Embryonic facial prominence (tissue), 1 donor: ENCODE measurements at regions not wholly inside any gene's neighbourhood (a gene's known extent, or its start where the extent isn't known, plus 50 kb on each side); places are given as distances from the start of the nearest gene placed in this dataset.
"Not testable (repeated sequence)": the region's sequence is repeated elsewhere in the genome, so short reads cannot be mapped to it uniquely, and the experiment has no call there.

Experiments used
- DNase-seq: peaks from one replicate; pipeline ENCODE4 v3.0.0-alpha.2; 2016; ENCODE audit errors: extremely low spot score

- DNase-seq, result no peak
Observed at GRCh38 chr12:89779090-89779489, 70.5 kb upstream of the ATP2B1 start.

GRCh38 chr12:89777733-89778379, 69.2 kb upstream of the ATP2B1 start:
- no peak for DNase-seq

DNA sequence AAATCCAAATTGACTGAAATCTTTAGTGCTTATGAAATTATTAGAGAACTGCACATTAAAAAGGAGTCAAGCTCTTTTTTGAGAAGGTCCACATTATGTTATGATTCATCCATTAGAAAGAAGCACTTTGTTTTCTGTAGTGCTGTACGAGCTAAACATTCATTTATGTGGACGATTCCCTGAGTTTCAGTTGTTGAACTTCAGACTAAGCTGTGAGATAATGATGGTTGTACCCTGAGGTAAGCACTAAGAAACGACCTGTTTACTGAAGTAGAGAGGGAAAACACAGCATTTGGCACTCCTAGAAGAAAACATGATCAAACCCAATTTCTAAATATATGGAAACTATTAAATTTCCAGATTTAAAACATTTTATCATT, 67.3 kb upstream of the ATP2B1 start:
- DNase-seq, result no peak

DNA sequence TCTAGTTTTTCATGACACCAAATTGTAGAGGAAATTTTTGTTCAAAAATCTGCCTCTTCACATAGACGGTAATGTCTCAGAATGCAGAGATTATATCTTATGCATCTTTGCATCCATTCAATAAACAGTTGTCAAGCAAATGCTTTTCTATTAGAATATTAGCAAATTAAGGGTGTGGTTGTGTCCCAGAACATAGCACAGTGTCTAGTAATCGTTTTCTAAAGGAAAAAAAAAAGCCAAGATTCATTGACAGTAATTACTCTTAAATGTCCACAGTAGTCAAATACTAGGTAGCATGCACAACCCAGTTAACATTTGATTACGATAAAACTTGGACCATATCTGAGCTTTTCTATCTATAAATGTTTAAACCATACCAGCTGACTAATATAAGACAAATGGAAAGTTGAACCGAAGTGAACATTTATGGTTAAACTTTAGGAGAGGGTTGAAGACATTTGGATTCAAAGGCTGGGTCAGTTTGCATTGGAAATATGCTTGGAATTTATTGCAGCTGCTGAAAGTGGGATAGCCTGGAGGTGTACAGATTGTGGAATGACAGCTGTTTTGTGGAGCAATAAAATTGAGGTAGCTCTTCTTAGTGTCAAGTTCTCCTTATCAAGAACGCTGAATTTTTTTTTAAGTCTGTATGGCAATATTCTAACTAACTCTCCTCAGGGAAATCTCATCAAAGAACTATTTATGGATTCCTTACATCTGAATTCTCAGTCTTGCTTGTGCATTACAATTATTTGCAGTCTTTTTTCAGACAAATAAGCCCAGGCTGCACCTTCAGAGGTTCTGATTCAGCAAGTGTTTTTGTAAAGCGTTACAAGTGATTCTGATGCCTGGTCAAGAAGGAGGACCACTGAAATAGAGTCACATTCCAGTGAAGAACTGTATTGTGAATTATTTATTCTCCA, 66.7 kb upstream of the ATP2B1 start:
- DNase-seq, result no peak

DNA sequence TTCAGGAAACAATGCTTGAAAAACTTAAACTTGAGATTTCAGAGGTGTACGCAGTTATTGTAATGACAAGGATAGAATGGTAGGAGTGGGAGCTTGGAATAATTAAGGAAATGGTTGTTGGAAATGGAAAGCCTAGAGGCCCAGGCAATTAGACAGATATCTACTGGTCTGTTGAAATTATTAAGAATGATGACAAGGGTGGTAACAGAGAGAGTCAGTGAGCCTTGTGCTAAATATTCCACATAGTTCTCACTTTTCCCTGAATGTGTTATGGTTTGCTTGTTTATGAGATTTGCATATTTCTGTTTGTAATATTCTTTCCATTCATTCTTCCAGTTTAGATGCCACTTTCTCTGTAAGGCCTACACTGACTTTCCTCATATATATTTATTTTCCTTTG, 66.0 kb upstream of the ATP2B1 start:
- DNase-seq, result no peak

GRCh38 chr12:89770391-89770790, 61.8 kb upstream of the ATP2B1 start:
- no peak for DNase-seq

DNA sequence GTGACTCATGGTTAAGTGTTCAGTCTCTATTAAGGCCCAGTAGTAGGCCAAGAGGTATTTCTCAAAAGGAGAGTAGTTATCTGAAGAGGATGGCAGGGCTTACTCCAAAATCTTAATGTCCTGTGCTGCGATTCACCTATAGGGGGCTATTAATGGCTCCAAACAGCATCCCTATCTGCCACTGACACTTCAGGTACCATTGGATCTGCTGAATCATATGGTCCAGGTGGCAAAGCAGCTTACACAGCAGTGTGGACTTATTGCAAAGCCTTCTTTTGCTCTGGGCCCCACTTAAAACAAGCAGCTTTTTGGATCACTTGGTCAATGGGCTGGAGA, 60.8 kb upstream of the ATP2B1 start:
- DNase-seq, result no peak

DNA sequence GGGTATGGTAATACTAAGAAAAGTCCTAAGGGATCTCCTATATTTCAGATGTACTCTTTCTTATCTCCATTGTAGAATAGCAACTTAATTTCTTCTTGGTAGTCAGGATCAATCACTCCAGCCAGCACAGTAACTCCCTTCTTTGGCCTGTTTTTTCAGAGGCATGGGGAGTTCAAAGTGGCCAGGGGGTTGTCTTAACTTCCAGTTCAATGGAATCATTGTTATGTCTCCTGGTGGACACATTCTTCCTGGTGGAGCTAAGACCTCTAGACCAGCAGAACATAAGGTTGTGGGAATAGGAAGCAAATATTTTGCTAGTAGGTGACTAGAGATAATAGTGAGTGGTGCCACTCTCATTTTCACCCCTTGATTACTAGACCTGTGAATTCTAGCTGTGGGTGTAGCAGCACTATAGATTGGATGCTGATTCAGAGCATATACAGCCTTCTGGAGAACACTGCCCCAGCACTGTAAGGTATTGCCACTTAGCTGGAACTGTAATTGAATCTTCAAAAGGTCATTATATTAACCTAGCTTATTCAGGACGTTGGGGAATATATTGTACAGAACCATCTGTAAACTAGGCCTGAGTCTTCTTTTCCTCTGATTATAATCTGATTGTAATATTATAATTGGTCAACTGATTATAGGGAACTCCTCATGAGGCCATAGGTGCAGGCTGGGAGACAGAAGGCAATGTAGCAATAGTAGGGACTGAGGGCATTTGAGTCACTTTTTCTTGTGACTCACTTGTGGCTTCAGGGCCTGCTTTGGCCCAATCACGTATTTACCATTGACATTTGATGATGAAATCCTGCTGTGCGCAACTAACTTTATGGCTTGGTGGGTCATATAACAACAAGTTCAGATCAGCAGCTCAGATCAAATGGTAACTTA, 60.2 kb upstream of the ATP2B1 start:
- no peak for DNase-seq

DNA sequence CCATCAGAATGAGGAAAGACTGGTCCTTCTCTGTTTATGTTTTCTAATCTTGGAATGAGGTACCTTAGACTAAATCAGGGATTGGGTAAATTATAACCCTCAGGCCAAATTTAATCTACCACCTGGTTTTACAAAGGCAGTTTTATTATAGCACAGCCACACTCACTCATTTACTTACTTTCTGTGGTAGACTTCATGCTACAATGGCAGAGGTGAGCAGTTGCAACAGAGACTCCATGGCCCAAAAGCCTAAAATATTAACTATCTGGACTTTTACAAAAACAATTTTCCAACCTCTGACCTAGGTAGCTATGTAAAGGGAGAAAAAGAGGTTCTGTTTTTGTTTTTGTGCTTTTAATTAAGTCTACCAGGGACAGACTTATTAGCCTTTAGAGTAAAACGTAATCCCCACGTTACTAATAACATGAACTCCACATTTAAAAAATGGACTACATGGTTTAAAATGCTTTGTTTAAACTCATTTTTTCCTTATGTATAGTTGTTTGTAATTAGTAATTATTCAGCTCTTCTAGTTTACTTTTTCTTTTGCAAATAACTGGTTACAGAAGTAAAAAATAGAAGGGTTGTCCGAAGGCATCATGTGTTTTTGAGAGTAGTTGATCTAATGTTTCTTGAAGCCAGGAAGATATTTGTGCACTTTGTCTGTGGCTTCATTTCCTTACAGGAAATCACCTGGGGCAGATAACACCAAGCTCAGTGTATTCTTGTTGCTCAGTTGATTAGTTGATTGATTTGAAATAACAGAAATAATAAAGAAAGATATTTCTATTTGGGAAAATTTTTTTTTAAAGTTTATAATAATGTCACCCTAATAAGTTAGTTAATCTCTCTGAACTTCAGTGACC, 57.6 kb upstream of the ATP2B1 start:
- DNase-seq, result no peak

GRCh38 chr12:89764164-89764563, 55.5 kb upstream of the ATP2B1 start:
- not testable (repeated sequence) for DNase-seq

- no peak for DNase-seq
Observed at GRCh38 chr12:89762498-89763170, 54.0 kb upstream of the ATP2B1 start.

GRCh38 chr12:89760783-89761182, 52.1 kb upstream of the ATP2B1 start:
- no peak for DNase-seq
